ENCODE measurements at regions not wholly inside any gene's neighbourhood (a gene's known extent, or its start where the extent isn't known, plus 50 kb on each side); places are given as distances from the start of the nearest gene placed in this dataset.

- H3K4me3 ChIP-seq (ENCODE audit: low read depth in 1 of 3, low read length in 3 of 3) = no peak overlapping the region
- H3K4me1 ChIP-seq (ENCODE audit: control insufficient read depth in 3 of 3, insufficient read depth in 2 of 3, low read depth in 1 of 3, low read length in 2 of 3) = no peaks in the 10 kb centered on the region
- H3K27ac ChIP-seq (ENCODE audit: low read depth in 1 of 3, low read length in 2 of 3) = no peak overlapping the region
- DNase-seq (no peak), FAIRE-seq (no peak)
- no peaks in the 10 kb centered on the region for H3K9me3 ChIP-seq (ENCODE audit: control insufficient read depth in 2 of 2, insufficient read depth in 1 of 2, low read depth in 1 of 2, low read length in 1 of 2)
- no peaks in the 10 kb centered on the region for H3K27me3 ChIP-seq (ENCODE audit: control insufficient read depth in 3 of 3, insufficient read depth in 3 of 3, low read length in 3 of 3)
- 44 to 66% (median 55%) methylated on average over 2 of the region's 2 CpGs for WGBS, 3 donors
- H3K36me3 ChIP-seq (ENCODE audit: control insufficient read depth in 3 of 3, insufficient read depth in 2 of 3, low read depth in 1 of 3, low read length in 3 of 3) = no peaks in the 10 kb centered on the region
These were observed 198.4 kb upstream of the NTM start for GRCh38 chr11:131172011-131172410.

GRCh38 chr11:131178020-131178419, 192.4 kb upstream of the NTM start:
- WGBS, 3 donors = 16 to 65% (median 37%) methylated on average over 11 of the region's 11 CpGs
- no peak for FAIRE-seq

GRCh38 chr11:131178596-131178995, 191.8 kb upstream of the NTM start:
- H3K27ac ChIP-seq (ENCODE audit: low read depth in 1 of 3, low read length in 2 of 3) = no peak overlapping the region
- H3K4me1 ChIP-seq (ENCODE audit: control insufficient read depth in 3 of 3, insufficient read depth in 2 of 3, low read depth in 1 of 3, low read length in 2 of 3) = no peaks in the 10 kb centered on the region
- FAIRE-seq (no peak), DNase-seq (peak in 1 of 2 donors; percentile 4)
- H3K9me3 ChIP-seq (ENCODE audit: control insufficient read depth in 2 of 2, insufficient read depth in 1 of 2, low read depth in 1 of 2, low read length in 1 of 2) = no peaks in the 10 kb centered on the region
- no peaks in the 10 kb centered on the region for H3K36me3 ChIP-seq (ENCODE audit: control insufficient read depth in 3 of 3, insufficient read depth in 2 of 3, low read depth in 1 of 3, low read length in 3 of 3)
- 58 to 71% (median 67%) methylated on average over 3 of the region's 3 CpGs for WGBS, 3 donors
- H3K4me3 ChIP-seq (ENCODE audit: low read depth in 1 of 3, low read length in 3 of 3) = no peak overlapping the region
- H3K27me3 ChIP-seq (ENCODE audit: control insufficient read depth in 3 of 3, insufficient read depth in 3 of 3, low read length in 3 of 3) = no peaks in the 10 kb centered on the region

More at GRCh38 chr11:131178020-131178419, 192.4 kb upstream of the NTM start:
- H3K9me3 ChIP-seq (ENCODE audit: control insufficient read depth in 2 of 2, insufficient read depth in 1 of 2, low read depth in 1 of 2, low read length in 1 of 2) = no peaks in the 10 kb centered on the region
- peak in 1 of 2 donors; percentile 6 for DNase-seq
- no peaks in the 10 kb centered on the region for H3K4me1 ChIP-seq (ENCODE audit: control insufficient read depth in 3 of 3, insufficient read depth in 2 of 3, low read depth in 1 of 3, low read length in 2 of 3)
- H3K27ac ChIP-seq (ENCODE audit: low read depth in 1 of 3, low read length in 2 of 3) = no peak overlapping the region
- no peaks in the 10 kb centered on the region for H3K27me3 ChIP-seq (ENCODE audit: control insufficient read depth in 3 of 3, insufficient read depth in 3 of 3, low read length in 3 of 3)
- H3K4me3 ChIP-seq (ENCODE audit: low read depth in 1 of 3, low read length in 3 of 3) = no peak overlapping the region
- H3K36me3 ChIP-seq (ENCODE audit: control insufficient read depth in 3 of 3, insufficient read depth in 2 of 3, low read depth in 1 of 3, low read length in 3 of 3) = no peaks in the 10 kb centered on the region

- Histone ChIP-seq H3K4me3 (ENCODE audit: low read depth in 1 of 3, low read length in 3 of 3) (no peak overlapping the region), H3K9me3 (ENCODE audit: control insufficient read depth in 2 of 2, insufficient read depth in 1 of 2, low read depth in 1 of 2, low read length in 1 of 2) (no peaks in the 10 kb centered on the region), H3K27ac (ENCODE audit: low read depth in 1 of 3, low read length in 2 of 3) (no peak overlapping the region), H3K36me3 (ENCODE audit: control insufficient read depth in 3 of 3, insufficient read depth in 2 of 3, low read depth in 1 of 3, low read length in 3 of 3) (no peaks in the 10 kb centered on the region), H3K4me1 (ENCODE audit: control insufficient read depth in 3 of 3, insufficient read depth in 2 of 3, low read depth in 1 of 3, low read length in 2 of 3) (no peaks in the 10 kb centered on the region), H3K27me3 (ENCODE audit: control insufficient read depth in 3 of 3, insufficient read depth in 3 of 3, low read length in 3 of 3) (no peaks in the 10 kb centered on the region)
- FAIRE-seq = no peak
- no peak for DNase-seq
- 77 to 86% (median 86%) methylated on average over 4 of the region's 4 CpGs for WGBS, 3 donors
These were observed 190.6 kb upstream of the NTM start for GRCh38 chr11:131179836-131180235.

GRCh38 chr11:131185915-131186314, 184.5 kb upstream of the NTM start:
- no peak overlapping the region for H3K27ac ChIP-seq (ENCODE audit: low read depth in 1 of 3, low read length in 2 of 3)
- 60 to 67% (median 64%) methylated on average over 3 of the region's 3 CpGs for WGBS, 3 donors
- H3K9me3 ChIP-seq (ENCODE audit: control insufficient read depth in 2 of 2, insufficient read depth in 1 of 2, low read depth in 1 of 2, low read length in 1 of 2) = no peaks in the 10 kb centered on the region
- DNase-seq (no peak), FAIRE-seq (no peak)
- no peaks in the 10 kb centered on the region for H3K27me3 ChIP-seq (ENCODE audit: control insufficient read depth in 3 of 3, insufficient read depth in 3 of 3, low read length in 3 of 3)
- no peaks in the 10 kb centered on the region for H3K36me3 ChIP-seq (ENCODE audit: control insufficient read depth in 3 of 3, insufficient read depth in 2 of 3, low read depth in 1 of 3, low read length in 3 of 3)
- H3K4me1 ChIP-seq (ENCODE audit: control insufficient read depth in 3 of 3, insufficient read depth in 2 of 3, low read depth in 1 of 3, low read length in 2 of 3) = no peaks in the 10 kb centered on the region
- H3K4me3 ChIP-seq (ENCODE audit: low read depth in 1 of 3, low read length in 3 of 3) = no peak overlapping the region

- no peaks in the 10 kb centered on the region for H3K9me3 ChIP-seq (ENCODE audit: control insufficient read depth in 2 of 2, insufficient read depth in 1 of 2, low read depth in 1 of 2, low read length in 1 of 2)
- H3K27ac ChIP-seq (ENCODE audit: low read depth in 1 of 3, low read length in 2 of 3) = no peak overlapping the region
- H3K4me1 ChIP-seq (ENCODE audit: control insufficient read depth in 3 of 3, insufficient read depth in 2 of 3, low read depth in 1 of 3, low read length in 2 of 3) = no peaks in the 10 kb centered on the region
- no peaks in the 10 kb centered on the region for H3K27me3 ChIP-seq (ENCODE audit: control insufficient read depth in 3 of 3, insufficient read depth in 3 of 3, low read length in 3 of 3)
- no peak for FAIRE-seq
- WGBS, 3 donors = 24 to 42% (median 39%) methylated on average over 10 of the region's 10 CpGs
- no peak overlapping the region for H3K4me3 ChIP-seq (ENCODE audit: low read depth in 1 of 3, low read length in 3 of 3)
- H3K36me3 ChIP-seq (ENCODE audit: control insufficient read depth in 3 of 3, insufficient read depth in 2 of 3, low read depth in 1 of 3, low read length in 3 of 3) = no peaks in the 10 kb centered on the region
- DNase-seq = no peak
These were observed 183.8 kb upstream of the NTM start for GRCh38 chr11:131186629-131187101.

GRCh38 chr11:131190446-131190845, 180.0 kb upstream of the NTM start:
- no peak overlapping the region for H3K27ac ChIP-seq (ENCODE audit: low read depth in 1 of 3, low read length in 2 of 3)
- DNase-seq (no peak), FAIRE-seq (no peak)
- H3K9me3 ChIP-seq (ENCODE audit: control insufficient read depth in 2 of 2, insufficient read depth in 1 of 2, low read depth in 1 of 2, low read length in 1 of 2) = no peaks in the 10 kb centered on the region
- WGBS, 3 donors = 72 to 89% (median 85%) methylated on average over 5 of the region's 5 CpGs
- H3K36me3 ChIP-seq (ENCODE audit: control insufficient read depth in 3 of 3, insufficient read depth in 2 of 3, low read depth in 1 of 3, low read length in 3 of 3) = no peaks in the 10 kb centered on the region
- no peaks in the 10 kb centered on the region for H3K27me3 ChIP-seq (ENCODE audit: control insufficient read depth in 3 of 3, insufficient read depth in 3 of 3, low read length in 3 of 3)
- H3K4me1 ChIP-seq (ENCODE audit: control insufficient read depth in 3 of 3, insufficient read depth in 2 of 3, low read depth in 1 of 3, low read length in 2 of 3) = no peaks in the 10 kb centered on the region
- no peak overlapping the region for H3K4me3 ChIP-seq (ENCODE audit: low read depth in 1 of 3, low read length in 3 of 3)

- Histone ChIP-seq H3K36me3 (ENCODE audit: control insufficient read depth in 3 of 3, insufficient read depth in 2 of 3, low read depth in 1 of 3, low read length in 3 of 3) (no peaks in the 10 kb centered on the region), H3K27ac (ENCODE audit: low read depth in 1 of 3, low read length in 2 of 3) (no peak overlapping the region), H3K9me3 (ENCODE audit: control insufficient read depth in 2 of 2, insufficient read depth in 1 of 2, low read depth in 1 of 2, low read length in 1 of 2) (no peaks in the 10 kb centered on the region), H3K4me3 (ENCODE audit: low read depth in 1 of 3, low read length in 3 of 3) (no peak overlapping the region), H3K4me1 (ENCODE audit: control insufficient read depth in 3 of 3, insufficient read depth in 2 of 3, low read depth in 1 of 3, low read length in 2 of 3) (no peaks in the 10 kb centered on the region), H3K27me3 (ENCODE audit: control insufficient read depth in 3 of 3, insufficient read depth in 3 of 3, low read length in 3 of 3) (no peaks in the 10 kb centered on the region)
- no peak for FAIRE-seq
- DNase-seq = no peak
- WGBS, 3 donors = 66 to 73% (median 69%) methylated on average over 4 of the region's 4 CpGs
These were observed 178.8 kb upstream of the NTM start for GRCh38 chr11:131191606-131192005.

GRCh38 chr11:131192628-131193027, 177.8 kb upstream of the NTM start:
- Histone ChIP-seq H3K27me3 (ENCODE audit: control insufficient read depth in 3 of 3, insufficient read depth in 3 of 3, low read length in 3 of 3) (no peaks in the 10 kb centered on the region), H3K36me3 (ENCODE audit: control insufficient read depth in 3 of 3, insufficient read depth in 2 of 3, low read depth in 1 of 3, low read length in 3 of 3) (no peaks in the 10 kb centered on the region), H3K27ac (ENCODE audit: low read depth in 1 of 3, low read length in 2 of 3) (no peak overlapping the region), H3K9me3 (ENCODE audit: control insufficient read depth in 2 of 2, insufficient read depth in 1 of 2, low read depth in 1 of 2, low read length in 1 of 2) (no peaks in the 10 kb centered on the region), H3K4me1 (ENCODE audit: control insufficient read depth in 3 of 3, insufficient read depth in 2 of 3, low read depth in 1 of 3, low read length in 2 of 3) (no peaks in the 10 kb centered on the region), H3K4me3 (ENCODE audit: low read depth in 1 of 3, low read length in 3 of 3) (no peak overlapping the region)
- FAIRE-seq (no peak), DNase-seq (no peak)
- 77 to 79% (median 78%) methylated on average over 12 of the region's 12 CpGs for WGBS, 3 donors
